PC-3 (cell line): ENCODE measurements at regions not wholly inside any gene's neighbourhood (a gene's known extent, or its start where the extent isn't known, plus 50 kb on each side); places are given as distances from the start of the nearest gene placed in this dataset.

Experiments
- CTCF ChIP-seq: fragments of 300-600 bp; sonication (generic); conservative IDR thresholded peaks from 2 replicates; pipeline ENCODE4 v1.5.1; 2017; ENCODE audit warnings: antibody characterized with exemption, low read depth, mild to moderate bottlenecking, low read length
- EZH2 ChIP-seq: fragments of 300-600 bp; sonication (generic); IDR thresholded peaks from one replicate; pipeline ENCODE4 v1.6.1; 2017; ENCODE audit warnings: antibody characterized with exemption, mild to moderate bottlenecking, low read length; ENCODE audit not compliant: unreplicated experiment
- EZH2phosphoT487 ChIP-seq: fragments of 300-600 bp; sonication (generic); IDR thresholded peaks from 2 replicates; pipeline ENCODE4 v1.6.1; 2018; ENCODE audit warnings: mild to moderate bottlenecking, antibody characterized with exemption, low read length, borderline replicate concordance

- TF ChIP-seq CTCF (no peak), EZH2 (no peak), EZH2phosphoT487 (no peak)
Measured at GRCh38 chr2:51107841-51108240, 75.9 kb upstream of the NRXN1 start.
